NCI-H510A treated with DMSO at 0.1 percent for 48 hours (cell line): ENCODE measurements at regions not wholly inside any gene's neighbourhood (a gene's known extent, or its start where the extent isn't known, plus 50 kb on each side); places are given as distances from the start of the nearest gene placed in this dataset.
"Not testable (repeated sequence)": the region's sequence is repeated elsewhere in the genome, so short reads cannot be mapped to it uniquely, and the experiment has no call there.

ENCODE experiments used
- DNase-seq: peaks from one replicate; lab custom pipeline; 2025; lab: John Stamatoyannopoulos, UW

GRCh38 chr21:28069450-28069923, 923.2 kb downstream of the LTN1 start:
- DNase-seq = no peak

- no peak for DNase-seq
Measured at GRCh38 chr21:28068455-28069358, 924.0 kb downstream of the LTN1 start.

GRCh38 chr21:28066596-28067387, 925.9 kb downstream of the LTN1 start:
- DNase-seq = no peak

GRCh38 chr21:28066076-28066475, 926.6 kb downstream of the LTN1 start:
- DNase-seq = no peak

GRCh38 chr21:28063241-28064216, 929.1 kb downstream of the LTN1 start:
- no peak for DNase-seq

GRCh38 chr21:28052956-28053355, 939.7 kb downstream of the LTN1 start:
- not testable (repeated sequence) for DNase-seq

- DNase-seq = not testable (repeated sequence)
Measured at GRCh38 chr21:28051649-28052048, 941.0 kb downstream of the LTN1 start.

- DNase-seq = not testable (repeated sequence)
Measured at GRCh38 chr21:28035692-28036091, 957.0 kb downstream of the LTN1 start.

GRCh38 chr21:28034916-28035315, 957.8 kb downstream of the LTN1 start:
- not testable (repeated sequence) for DNase-seq

GRCh38 chr21:28034334-28034733, 958.3 kb downstream of the LTN1 start:
- DNase-seq = not testable (repeated sequence)

GRCh38 chr21:28032652-28033051, 960.0 kb downstream of the LTN1 start:
- not testable (repeated sequence) for DNase-seq

GRCh38 chr21:28031066-28031465, 961.6 kb downstream of the LTN1 start:
- not testable (repeated sequence) for DNase-seq

GRCh38 chr21:28025111-28025510, 967.6 kb downstream of the LTN1 start:
- DNase-seq = no peak

GRCh38 chr21:28018741-28019669, 973.7 kb downstream of the LTN1 start:
- DNase-seq = no peak

GRCh38 chr21:28018213-28018612, 974.5 kb downstream of the LTN1 start:
- DNase-seq = no peak

- no peak for DNase-seq
Measured at GRCh38 chr21:28016571-28016970, 976.1 kb downstream of the LTN1 start.

GRCh38 chr21:28013123-28013522, 979.6 kb downstream of the LTN1 start:
- DNase-seq = not testable (repeated sequence)

GRCh38 chr21:28011970-28012369, 980.7 kb downstream of the LTN1 start:
- not testable (repeated sequence) for DNase-seq

- not testable (repeated sequence) for DNase-seq
Measured at GRCh38 chr21:28008245-28008644, 984.4 kb downstream of the LTN1 start.

GRCh38 chr21:28003627-28004026, 989.0 kb downstream of the LTN1 start:
- not testable (repeated sequence) for DNase-seq
